ENCODE measurements at regions not wholly inside any gene's neighbourhood (a gene's known extent, or its start where the extent isn't known, plus 50 kb on each side); places are given as distances from the start of the nearest gene placed in this dataset.
"Not testable (repeated sequence)": the region's sequence is repeated elsewhere in the genome, so short reads cannot be mapped to it uniquely, and the experiment has no call there.

DNA sequence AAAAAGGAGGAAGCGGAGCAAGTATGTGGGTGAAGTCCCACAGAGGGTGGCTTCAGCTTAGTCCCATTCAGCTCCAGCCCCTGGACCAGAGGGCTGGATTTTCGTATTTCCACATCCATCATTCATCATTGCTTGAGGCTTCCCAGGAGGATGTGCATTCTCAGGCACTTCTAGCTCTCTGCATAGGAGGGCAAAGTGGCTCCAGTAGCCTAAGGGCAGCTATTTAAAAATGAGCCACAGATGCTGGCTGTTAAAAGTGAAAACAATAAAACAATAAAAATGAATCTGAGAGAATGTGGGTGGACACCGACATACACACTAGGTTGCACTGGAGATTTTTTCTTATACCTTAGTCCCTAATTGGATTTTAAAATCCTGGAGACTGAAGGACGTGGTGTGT is 629.2 kb upstream of the ZNF385D start:
- DNase-seq (ENCODE audit: low spot score) (no peak), ATAC-seq (ENCODE audit: insufficient number of reproducible peaks, low FRiP score, low read depth) (no peak)
- TF ChIP-seq, protein P1, sequence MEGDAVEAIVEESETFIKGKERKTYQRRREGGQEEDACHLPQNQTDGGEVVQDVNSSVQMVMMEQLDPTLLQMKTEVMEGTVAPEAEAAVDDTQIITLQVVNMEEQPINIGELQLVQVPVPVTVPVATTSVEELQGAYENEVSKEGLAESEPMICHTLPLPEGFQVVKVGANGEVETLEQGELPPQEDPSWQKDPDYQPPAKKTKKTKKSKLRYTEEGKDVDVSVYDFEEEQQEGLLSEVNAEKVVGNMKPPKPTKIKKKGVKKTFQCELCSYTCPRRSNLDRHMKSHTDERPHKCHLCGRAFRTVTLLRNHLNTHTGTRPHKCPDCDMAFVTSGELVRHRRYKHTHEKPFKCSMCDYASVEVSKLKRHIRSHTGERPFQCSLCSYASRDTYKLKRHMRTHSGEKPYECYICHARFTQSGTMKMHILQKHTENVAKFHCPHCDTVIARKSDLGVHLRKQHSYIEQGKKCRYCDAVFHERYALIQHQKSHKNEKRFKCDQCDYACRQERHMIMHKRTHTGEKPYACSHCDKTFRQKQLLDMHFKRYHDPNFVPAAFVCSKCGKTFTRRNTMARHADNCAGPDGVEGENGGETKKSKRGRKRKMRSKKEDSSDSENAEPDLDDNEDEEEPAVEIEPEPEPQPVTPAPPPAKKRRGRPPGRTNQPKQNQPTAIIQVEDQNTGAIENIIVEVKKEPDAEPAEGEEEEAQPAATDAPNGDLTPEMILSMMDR (IDR thresholded peaks at IDR 0.05), result no peak
- Histone ChIP-seq H3K36me3 (no peaks in the 10 kb centered on the region), H3K9me3 (no peaks in the 10 kb centered on the region), H3K27ac (no peak overlapping the region), H3K4me3 (no peak overlapping the region), H3K27me3 (replicated peaks; ENCODE audit: insufficient read depth) (no peaks in the 10 kb centered on the region), H3K4me1 (ENCODE audit: control insufficient read depth in 1 of 2, low read depth in 2 of 2) (no peaks in the 10 kb centered on the region)

DNA sequence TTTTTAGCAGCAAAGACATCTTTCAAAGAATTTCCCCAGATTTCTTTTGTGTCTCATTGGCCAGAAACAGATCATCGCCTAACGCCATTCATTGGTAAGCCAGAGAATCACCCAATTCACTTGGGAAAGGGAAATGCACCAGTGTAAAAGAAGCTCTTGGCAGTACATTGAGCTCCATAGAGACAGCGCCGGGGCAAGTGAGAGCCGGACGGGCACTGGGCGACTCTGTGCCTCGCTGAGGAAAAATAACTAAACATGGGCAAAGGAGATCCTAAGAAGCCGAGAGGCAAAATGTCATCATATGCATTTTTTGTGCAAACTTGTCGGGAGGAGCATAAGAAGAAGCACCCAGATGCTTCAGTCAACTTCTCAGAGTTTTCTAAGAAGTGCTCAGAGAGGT is 630.6 kb upstream of the ZNF385D start:
- DNase-seq (ENCODE audit: low spot score); H3K9me3 ChIP-seq; H3K27ac ChIP-seq; H3K4me1 ChIP-seq (ENCODE audit: control insufficient read depth in 1 of 2, low read depth in 2 of 2); ATAC-seq (ENCODE audit: insufficient number of reproducible peaks, low FRiP score, low read depth); H3K4me3 ChIP-seq; H3K36me3 ChIP-seq; H3K27me3 ChIP-seq (replicated peaks; ENCODE audit: insufficient read depth): not testable (repeated sequence)

DNA sequence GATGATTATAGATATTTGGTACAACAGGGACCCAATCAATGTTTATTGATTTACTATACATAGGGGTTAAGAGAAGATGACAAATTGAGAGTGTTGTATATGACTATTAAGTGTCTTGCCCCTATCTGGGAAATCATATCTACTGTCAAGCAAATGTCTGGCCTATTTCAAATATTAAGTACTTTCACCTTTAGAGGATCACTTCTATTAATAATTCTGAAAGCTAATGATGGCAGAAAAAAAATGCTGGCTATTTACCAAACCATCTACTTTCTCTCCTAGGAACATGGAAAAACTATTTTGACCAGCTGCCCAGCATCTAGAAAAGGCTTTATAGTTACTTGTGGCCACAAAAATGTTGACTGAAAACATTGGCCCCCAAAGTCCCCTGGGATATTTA is 632.3 kb upstream of the ZNF385D start:
- ATAC-seq (ENCODE audit: insufficient number of reproducible peaks, low FRiP score, low read depth) (no peak), DNase-seq (ENCODE audit: low spot score) (no peak)
- Histone ChIP-seq H3K9me3 (no peaks in the 10 kb centered on the region), H3K4me1 (ENCODE audit: control insufficient read depth in 1 of 2, low read depth in 2 of 2) (no peaks in the 10 kb centered on the region), H3K27me3 (replicated peaks; ENCODE audit: insufficient read depth) (no peaks in the 10 kb centered on the region), H3K36me3 (no peaks in the 10 kb centered on the region), H3K4me3 (no peak overlapping the region), H3K27ac (no peak overlapping the region)
- TF ChIP-seq, protein P1 (IDR thresholded peaks at IDR 0.05), result no peak

DNA sequence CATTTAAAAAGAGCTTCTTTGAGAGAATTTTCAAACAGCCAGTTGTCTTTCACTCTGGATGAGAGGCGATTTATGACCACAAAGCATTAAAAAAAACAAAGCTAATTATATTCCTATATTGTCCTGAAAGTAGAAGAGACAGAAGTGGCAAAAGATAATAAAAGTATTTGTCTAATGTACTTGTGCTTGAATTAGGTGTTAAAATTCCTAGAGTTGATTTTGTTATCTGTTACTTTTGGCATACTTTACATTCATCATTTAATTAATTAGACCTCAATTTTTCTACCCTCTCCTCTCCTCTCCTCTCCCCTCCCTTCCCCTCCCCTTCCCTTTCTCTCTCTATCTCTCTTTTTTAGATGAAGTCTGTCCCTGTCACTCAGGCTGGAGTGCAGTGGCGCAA is 635.1 kb upstream of the ZNF385D start:
- no peaks in the 10 kb centered on the region for H3K9me3 ChIP-seq
- no peak overlapping the region for H3K4me3 ChIP-seq
- no peaks in the 10 kb centered on the region for H3K36me3 ChIP-seq
- DNase-seq (ENCODE audit: low spot score) (no peak), ATAC-seq (ENCODE audit: insufficient number of reproducible peaks, low FRiP score, low read depth) (no peak)
- no peak overlapping the region for H3K27ac ChIP-seq
- no peaks in the 10 kb centered on the region for H3K4me1 ChIP-seq (ENCODE audit: control insufficient read depth in 1 of 2, low read depth in 2 of 2)
- H3K27me3 ChIP-seq (replicated peaks; ENCODE audit: insufficient read depth), result no peaks in the 10 kb centered on the region
- TF ChIP-seq, protein P1 (IDR thresholded peaks at IDR 0.05), result no peak

DNA sequence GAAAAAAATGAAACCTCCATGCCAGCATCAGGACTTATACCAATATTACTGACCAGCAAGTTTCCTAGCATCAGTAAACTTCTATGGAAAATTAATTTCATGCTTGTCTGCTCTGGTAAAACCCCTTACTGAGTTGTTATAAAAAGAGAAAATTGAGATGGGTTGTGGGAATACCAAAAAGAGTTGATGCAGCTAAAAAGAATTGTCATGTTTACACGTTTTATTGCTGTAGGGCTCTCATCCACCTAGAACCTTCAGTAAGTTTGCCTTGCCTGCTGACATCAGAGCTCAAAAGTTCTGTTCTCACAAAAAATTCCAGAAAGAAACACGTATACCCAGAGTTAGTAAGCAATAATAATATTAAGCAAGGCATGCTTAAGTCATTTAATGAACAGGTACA is 641.3 kb upstream of the ZNF385D start:
- Histone ChIP-seq H3K9me3 (no peaks in the 10 kb centered on the region), H3K27me3 (replicated peaks; ENCODE audit: insufficient read depth) (no peaks in the 10 kb centered on the region), H3K27ac (no peak overlapping the region), H3K4me1 (ENCODE audit: control insufficient read depth in 1 of 2, low read depth in 2 of 2) (no peaks in the 10 kb centered on the region), H3K4me3 (no peak overlapping the region), H3K36me3 (no peaks in the 10 kb centered on the region)
- TF ChIP-seq, protein P1 (IDR thresholded peaks at IDR 0.05), result no peak
- DNase-seq (ENCODE audit: low spot score) (no peak), ATAC-seq (ENCODE audit: insufficient number of reproducible peaks, low FRiP score, low read depth) (no peak)

DNA sequence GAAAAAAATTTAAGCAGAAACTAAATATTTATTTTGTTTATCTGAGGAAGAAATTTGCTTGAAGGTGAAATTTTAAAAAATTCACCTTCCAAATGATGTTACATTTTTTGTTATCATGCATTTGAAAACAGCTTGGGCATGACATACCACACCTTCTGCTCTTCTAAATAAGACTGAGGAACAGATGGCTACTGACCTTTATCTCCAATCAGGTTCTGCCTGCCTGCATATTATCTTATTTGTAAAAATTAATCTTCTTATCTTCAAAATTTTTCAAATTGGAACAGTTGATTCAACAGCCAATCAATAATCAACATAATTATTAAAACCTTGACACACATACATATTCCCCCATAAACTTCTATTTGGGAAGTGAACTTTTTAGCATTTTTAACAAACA is 641.8 kb upstream of the ZNF385D start:
- ATAC-seq (ENCODE audit: insufficient number of reproducible peaks, low FRiP score, low read depth), result no peak

More for the DNA sequence above, 641.8 kb upstream of the ZNF385D start:
- Histone ChIP-seq H3K27me3 (replicated peaks; ENCODE audit: insufficient read depth) (no peaks in the 10 kb centered on the region), H3K4me3 (no peak overlapping the region), H3K4me1 (ENCODE audit: control insufficient read depth in 1 of 2, low read depth in 2 of 2) (no peaks in the 10 kb centered on the region), H3K36me3 (no peaks in the 10 kb centered on the region), H3K9me3 (no peaks in the 10 kb centered on the region), H3K27ac (no peak overlapping the region)
- DNase-seq (ENCODE audit: low spot score), result no peak
- TF ChIP-seq, protein P1 (IDR thresholded peaks at IDR 0.05), result no peak

All from thoracic aorta (tissue), 2 donors.